ENCODE measurements at regions not wholly inside any gene's neighbourhood (a gene's known extent, or its start where the extent isn't known, plus 50 kb on each side); places are given as distances from the start of the nearest gene placed in this dataset.
"Not testable (repeated sequence)": the region's sequence is repeated elsewhere in the genome, so short reads cannot be mapped to it uniquely, and the experiment has no call there.

DNA sequence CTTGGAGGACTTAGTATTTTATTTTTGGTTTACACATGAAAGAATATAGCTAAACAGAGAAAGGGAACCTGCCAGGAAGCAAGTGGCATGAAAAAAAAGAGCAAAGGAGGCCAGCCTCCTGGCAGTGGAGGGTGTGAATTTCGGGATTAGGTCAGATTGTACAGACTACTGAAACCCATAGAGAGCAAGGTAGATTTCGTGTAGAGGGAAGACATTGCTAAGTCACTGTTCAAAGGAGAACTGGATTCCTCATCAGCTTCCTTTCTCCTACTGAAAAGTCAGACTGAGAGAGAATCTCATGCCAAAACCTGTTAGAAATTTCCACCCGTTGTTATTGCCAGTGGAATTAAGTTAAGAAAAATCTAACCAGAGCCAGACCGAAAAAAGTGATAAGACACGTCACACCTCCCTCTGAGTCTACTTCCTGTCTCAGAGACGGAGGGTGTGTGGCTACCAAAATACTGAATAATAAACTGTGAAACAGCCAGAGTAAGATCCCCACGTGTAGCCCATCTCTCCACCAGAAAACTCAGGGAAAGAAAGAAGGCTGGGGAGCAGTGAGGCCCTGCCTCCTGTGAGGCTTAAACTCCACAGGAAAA lies 118.8 kb downstream of the SKIDA1 start:
- DNase-seq (ENCODE audit: low read depth): no peak

DNA sequence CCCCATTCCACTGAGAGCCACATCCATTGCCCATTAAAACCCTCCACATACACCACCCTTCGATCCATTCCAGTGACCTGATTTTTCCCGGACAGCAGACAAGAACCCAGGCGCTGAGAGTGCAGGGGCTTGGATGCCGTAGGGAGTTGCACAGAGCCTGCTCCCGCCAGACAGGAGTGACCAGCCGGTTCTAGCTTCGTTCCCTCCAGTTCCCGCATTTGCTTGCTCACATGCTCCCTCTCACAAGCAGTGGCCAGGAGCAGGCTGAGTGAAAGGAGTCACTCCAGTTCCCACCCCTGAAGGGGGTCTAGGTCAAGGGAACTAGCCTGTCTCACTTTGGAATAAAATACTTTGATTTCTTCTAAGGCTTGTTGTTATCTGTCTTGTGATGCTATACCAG lies 119.5 kb downstream of the SKIDA1 start:
- no peak for DNase-seq (ENCODE audit: low read depth)

DNA sequence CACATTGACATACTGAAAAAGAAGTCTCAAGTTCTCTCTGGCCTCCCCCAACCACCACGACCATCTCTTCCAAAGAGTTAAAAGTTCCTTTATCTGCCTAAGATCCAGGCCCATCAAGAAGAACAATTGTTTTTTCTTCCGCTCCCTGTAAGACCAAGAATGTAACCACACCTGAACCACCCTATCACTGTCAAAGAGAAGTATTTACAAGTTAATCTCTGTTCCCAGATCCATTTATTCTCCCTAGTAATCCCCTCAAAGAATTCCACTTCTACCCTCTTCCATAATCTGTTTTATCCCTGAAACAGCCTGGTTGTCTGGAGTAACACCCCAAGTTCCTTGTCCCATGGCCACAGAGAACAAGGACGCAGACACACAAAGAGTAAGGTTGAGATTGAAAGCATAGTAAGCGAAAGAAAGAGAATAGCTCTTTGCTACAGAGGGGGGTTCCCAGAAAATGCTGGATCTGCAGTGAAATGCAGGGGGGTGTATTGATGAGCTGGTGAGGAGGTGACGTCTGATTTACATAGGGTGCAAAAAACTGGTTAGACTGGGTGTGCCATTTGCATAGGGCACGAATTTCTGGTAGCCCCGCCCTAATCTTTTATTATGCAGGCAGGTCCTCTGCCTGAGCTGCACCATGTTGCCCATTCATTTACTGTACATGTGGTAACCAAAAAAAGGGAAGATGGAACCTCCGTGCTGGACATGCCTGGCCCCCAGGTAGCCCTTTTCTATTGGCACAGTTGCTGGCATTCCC lies 122.0 kb downstream of the SKIDA1 start:
- DNase-seq (ENCODE audit: low read depth): no peak

DNA sequence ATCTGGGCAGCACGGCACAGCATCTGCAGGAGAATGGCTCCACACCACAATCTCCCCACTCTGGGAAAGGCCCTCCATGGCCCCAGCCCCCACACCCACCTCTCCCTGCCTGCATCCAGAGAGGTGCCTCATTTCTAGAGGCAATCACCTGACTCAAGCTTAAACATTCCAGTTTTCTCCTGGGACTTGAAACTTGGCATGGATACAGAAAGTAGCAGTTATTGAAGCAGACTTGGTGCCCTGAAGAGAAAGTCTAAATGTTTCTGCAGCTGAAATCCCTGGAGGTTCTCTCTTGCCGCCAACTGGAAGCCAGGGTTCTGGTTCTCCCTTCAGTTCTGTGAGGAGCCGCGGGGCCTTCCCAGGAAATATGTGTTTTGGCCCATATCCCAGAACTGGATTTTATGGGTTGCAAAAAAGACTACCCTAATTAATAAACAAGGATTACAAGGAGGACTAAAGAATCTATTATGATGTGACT lies 122.8 kb downstream of the SKIDA1 start:
- DNase-seq (ENCODE audit: low read depth): no peak

DNA sequence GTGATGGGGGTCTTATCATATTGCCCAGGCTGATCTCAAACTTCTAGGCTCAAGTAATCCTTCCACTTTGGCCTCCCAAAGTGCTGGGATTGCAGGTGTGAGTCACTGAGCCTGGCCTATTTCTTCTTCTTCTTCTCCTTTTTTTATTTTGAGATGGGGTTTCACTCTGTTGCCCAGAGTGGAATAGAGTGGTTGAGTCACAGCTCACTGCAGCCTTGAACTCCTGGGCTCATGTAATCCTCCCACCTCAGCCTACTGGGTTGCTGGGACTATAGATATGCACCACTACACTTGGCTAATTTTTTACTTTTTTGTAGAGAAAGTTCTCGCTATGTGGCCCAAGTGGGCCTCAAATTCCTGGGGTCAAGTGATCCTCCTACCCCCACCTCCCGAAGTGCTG lies 124.3 kb downstream of the SKIDA1 start:
- no peak for DNase-seq (ENCODE audit: low read depth)

DNA sequence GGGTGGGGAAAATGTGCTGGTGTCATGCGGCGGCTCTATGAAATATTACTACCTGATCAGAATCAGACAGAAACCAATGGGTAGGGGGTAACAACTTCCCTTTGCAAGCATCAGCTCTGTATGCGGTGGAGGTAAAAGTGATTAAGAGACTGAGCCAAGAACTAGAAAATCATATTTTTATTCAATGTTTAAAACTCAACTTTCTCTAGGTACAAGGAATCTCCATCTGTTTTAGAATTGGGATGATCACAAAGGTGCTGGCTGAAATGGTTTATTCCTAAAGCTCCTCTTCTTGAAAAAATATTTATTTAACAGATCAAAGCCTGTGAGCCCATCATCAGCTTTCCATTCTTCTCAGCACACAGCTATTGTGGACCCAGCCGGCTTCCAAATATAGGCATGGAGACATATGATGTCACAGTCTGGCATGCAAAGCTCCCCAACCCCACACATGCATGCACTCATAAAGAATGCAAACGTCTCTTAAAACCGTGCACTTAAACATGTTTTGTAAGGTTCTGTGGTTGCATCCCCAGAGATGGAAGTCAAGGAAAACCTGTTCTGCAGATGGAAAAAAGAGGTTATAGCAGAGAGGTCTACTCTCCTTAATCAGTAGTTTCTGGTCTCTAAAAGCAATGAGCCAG lies 126.0 kb downstream of the SKIDA1 start:
- DNase-seq (ENCODE audit: low read depth): no peak

DNA sequence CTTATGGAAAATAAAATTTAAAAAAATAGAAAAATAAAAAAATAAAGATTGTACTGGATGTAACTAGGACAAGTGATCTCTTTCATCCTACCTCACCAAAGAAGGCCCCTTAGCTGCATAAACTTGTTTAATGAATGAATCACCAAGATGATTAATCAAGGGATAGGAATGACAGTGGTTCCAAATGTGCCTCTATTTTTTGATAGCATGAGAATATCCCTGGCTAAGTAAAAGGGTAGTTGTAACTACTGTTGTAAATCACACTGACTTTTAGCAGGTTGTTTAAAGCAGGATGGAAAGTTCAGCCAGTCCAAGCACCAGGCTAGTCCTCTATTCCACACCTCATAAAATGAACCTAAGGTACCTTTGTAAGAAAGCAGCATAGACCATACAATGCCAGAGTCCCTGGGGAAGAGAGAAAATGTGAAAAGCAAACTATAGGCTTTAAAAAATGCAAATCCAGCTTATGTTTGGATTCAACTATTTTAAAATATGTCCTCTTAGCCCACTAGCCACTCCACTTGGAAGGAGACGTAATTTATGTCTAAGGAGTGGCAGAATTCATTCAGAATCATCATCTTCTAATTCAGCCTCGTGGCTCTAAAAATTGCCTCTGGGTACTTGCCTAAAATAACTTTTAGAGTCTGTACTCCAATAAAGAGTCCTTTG lies 126.8 kb downstream of the SKIDA1 start:
- DNase-seq (ENCODE audit: low read depth): no peak

DNA sequence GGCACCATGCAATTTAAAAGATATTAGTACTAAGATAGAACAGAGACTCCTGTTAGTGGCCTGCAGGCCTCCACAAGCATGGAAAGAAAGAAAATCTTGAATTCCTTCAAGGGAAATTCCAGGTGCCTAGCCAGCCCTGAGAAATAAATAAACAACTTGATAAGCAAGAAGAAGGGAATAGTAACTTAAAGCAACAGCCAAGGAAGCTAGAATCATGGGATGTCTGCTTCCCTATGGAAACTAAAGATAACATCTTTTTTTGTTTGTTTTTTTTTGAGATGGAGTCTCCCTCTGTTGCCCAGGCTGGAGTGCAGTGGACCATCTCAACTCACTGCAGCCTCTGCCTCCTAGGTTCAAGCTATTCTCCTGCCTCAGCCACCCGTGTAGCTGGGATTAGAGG lies 128.6 kb downstream of the SKIDA1 start:
- no peak for DNase-seq (ENCODE audit: low read depth)

DNA sequence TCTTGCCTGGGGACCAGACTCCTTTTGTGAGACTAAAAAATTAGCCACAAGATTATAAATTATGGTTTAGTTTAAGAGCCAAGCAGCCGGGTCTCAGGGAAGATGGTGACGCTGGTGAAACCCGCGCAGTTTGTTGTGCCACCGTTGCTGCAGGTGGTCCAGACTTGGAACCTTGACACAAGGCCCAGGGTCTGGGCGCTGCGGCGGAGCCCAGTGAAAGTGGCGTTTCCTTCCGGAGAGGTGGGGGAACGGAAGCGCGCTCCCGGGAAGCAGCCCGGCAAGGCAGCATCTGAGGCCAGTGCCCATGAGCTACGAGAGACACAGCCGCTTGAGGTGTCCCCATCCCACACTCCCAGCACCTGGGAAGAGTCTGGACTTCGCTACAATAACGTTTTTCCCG lies 131.6 kb downstream of the SKIDA1 start:
- DNase-seq (ENCODE audit: low read depth): no peak

DNA sequence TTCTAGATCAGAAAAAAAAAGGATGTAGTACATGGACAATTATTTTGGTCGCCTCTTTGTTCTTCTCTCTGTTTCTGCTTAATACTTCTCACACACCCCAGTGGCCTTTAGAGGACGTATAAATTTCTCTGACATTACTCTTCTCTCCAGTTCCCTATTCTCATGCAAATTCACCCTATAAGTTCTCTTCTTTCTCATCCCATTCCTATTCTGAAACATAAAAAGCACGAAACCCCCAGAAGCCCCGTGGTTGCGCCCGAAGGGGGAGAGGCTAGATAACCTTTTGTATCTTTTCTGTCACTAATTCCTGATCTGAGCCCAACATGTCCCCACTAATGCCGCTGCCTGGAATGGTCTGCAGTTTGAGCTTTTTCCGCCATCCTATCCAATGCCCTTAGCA lies 136.9 kb downstream of the SKIDA1 start:
- DNase-seq (ENCODE audit: low read depth): no peak

DNA sequence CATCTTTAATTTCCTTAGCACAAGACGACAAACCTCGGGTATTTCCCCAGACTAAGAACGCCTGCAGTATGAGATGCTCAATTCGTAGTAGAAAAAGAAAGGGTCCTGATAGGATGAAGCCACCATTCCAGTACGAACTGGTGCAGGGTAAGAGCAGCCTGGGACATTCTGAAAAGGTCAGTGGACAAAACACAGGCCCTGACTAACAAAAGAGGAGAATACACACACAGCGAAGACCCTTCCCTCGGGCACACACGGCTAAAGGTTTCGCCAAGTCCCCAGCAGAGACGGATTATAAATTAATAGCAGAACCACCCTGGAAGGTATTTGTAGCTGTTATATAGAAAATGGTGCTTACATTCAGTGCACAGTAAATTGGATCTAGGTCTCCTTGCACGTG lies 137.6 kb downstream of the SKIDA1 start:
- DNase-seq (ENCODE audit: low read depth): no peak

DNA sequence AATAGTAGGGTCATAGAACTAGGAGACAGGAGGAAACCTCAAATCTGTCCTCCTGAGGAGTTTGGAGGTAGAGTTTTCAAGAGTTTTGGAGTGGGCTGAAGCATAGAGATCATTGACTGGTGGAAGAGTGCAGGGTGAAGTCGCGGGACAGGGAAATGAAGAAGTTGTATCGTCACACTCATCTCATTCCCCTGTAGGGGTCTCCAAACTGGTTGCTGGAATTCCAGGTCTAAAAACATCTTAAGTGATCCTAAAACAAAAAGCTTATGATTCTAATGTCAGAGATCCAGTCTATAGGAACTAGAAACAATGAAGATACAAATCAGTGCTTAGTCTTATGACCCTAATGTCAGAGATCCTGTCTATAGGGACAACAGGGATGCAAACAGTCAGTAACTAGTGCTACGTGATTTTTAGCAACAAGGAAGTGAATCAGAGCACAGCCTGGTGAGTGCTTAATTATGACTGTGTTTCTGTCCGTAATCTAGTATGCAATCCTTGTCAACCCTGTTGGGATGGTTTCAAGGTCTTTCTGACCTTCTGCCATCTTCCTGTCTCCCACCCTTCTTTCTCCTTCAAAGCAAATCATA lies 139.4 kb downstream of the SKIDA1 start:
- no peak for DNase-seq (ENCODE audit: low read depth)

DNA sequence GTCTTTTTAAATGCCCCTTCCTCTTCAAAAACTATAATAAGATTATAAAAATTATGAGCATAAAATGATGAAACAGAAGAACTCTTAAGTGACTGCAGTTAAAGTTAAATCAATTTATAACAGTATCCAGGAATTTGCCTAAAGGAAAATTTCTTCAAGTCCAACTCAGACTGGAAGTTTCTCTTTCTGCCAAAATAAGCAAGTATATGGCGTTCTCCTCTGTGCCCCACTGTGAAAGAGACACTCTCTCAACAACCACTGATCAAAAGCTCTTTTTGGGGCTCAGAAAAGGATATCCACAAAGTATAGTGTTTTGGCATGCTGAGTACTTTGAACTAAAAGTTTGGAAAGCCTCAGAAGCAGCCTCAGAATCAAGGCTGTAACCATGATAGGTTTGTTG lies 139.9 kb downstream of the SKIDA1 start:
- no peak for DNase-seq (ENCODE audit: low read depth)

DNA sequence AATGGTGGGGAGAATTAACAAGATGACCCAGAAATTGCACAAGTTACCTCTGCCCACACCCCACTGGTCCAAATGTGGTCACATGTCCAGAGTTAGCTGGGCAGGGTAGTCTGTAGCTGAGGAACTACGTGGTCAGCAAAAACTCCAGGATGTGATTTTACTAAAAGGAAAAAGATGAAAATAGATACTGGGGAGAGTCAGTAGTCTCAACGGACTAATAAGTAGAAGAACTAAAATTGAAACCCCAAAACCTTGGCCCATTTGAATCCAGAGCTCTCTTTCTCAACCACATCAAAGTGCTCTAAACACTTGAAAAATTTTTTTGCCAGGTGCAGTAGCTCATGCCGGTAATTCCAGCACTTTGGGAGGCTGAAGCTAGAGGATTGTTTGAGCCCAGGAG lies 146.3 kb downstream of the SKIDA1 start:
- DNase-seq (ENCODE audit: low read depth): no peak

DNA sequence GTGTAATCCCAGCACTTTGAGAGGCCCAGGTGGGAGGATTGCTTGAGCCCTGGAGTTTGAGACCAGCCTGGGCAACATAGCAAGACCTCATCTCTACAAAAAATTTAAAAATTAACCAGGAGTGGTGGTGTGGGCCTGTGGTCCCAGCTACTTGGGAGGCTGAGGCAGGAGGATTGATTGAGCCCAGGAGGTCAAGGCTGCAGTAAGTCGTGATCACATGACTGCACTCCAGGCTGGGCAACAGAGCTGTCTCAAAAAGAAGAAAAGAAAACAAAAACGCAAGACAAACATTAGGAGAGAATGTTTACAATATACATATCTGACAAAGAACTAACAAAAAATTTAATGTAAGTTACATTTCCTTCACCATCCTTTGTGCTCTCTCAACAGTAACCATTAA lies 150.2 kb downstream of the SKIDA1 start:
- DNase-seq (ENCODE audit: low read depth): not testable (repeated sequence)

DNA sequence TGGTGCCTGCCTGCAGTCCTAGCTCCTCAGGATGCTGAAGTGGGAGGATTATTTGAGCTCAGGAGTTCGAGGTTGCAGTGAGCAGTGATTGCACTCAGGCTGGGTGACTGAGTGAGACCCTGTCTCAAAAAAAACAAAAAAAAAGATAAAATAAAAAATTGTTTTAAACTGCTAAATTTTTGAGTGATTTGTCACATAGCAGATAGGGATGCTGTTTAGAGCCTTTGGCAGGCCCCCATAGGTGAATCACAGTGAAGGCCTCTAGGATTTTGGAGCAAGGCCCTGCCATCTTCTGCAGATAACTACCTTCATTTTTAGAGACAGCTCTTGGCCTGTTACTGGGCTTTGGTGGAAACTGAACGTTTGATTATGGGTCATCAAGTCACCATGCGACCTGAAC lies 151.6 kb downstream of the SKIDA1 start:
- DNase-seq (ENCODE audit: low read depth): not testable (repeated sequence)

DNA sequence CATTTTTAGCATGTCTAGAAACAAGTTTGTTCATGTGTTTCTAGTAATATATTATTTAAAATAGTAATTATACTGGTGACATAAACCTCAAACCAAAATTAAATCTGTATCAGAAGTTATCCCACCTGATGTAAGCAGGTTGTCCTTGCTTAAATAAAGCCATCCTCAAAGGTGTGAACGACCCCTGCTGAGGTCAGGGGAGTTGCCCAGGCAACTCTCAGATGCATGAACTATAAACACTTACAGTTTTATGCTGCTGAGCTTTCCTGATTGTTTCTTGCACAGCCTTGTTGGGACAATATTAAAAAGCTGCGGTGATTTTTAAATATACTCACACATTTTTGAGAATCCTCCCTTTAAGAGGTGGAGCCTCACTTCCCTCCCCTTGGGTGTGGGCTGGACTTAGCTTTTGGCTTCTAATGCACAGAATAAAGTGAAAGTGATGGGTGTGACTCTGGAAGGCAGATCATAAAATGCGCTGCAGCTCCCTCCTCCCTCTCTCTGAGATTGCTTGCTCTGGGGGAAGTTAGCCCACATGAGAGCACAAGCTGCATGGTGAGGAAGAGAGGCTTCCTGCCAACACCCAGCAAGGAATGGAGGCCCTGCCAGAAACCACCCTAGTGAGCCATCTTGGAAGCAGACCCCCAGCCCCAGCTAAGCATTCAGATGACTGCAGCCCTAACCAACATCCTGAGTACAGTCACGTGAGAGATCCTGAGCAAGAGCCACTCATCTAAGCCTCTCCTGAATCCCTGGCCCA lies 152.7 kb downstream of the SKIDA1 start:
- DNase-seq (ENCODE audit: low read depth): peak; percentile 3

DNA sequence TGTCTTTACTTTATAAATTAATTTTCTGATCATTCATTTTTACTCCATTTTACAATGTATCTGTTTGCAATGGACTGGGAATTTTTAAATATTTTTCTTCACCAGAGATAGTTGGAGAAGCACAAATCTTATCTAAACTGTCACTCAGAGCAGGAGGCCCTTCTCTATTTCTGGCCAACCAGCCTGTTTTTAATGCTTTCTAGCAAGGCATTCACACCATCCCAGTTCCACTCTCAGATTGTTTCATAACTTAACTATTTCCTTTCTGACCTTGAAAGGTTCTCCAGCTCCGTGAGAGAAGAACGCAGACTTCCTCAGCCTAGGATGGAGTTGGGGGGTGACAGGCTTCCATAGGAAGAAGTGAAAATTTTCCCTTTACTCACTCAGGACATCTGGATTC lies 155.8 kb downstream of the SKIDA1 start:
- DNase-seq (ENCODE audit: low read depth): no peak

DNA sequence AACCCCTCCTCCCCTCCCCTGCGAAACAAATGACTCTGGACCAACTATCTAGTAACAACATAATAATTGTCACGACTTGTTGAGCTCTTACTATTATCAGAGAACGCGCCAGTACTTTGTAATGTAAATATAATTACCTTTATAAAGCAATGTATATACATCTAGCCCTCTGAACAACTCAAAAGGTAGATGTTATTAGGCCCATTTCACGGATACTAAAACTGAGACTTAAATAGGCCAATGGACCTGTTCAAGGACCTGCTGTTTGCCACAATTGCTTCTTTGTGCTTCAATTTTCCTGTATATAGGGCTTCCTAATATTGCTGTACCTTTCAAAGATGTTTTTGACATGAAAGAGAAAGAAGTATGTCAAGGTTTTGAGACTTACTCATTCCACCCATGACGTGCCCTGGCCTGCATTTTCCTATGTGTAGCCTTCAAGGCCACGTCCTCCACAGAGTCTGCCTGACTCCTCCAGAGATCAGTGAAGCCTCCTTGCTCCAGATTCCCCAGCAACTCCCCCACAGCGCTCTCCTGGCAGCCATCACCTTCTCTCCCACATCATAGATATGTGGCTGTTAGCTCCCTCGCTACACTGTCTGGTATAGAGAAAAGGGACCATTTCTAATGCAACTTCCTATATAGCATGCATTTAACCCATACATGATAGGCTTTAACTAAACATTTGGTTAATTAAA lies 156.6 kb downstream of the SKIDA1 start:
- no peak for DNase-seq (ENCODE audit: low read depth)

DNA sequence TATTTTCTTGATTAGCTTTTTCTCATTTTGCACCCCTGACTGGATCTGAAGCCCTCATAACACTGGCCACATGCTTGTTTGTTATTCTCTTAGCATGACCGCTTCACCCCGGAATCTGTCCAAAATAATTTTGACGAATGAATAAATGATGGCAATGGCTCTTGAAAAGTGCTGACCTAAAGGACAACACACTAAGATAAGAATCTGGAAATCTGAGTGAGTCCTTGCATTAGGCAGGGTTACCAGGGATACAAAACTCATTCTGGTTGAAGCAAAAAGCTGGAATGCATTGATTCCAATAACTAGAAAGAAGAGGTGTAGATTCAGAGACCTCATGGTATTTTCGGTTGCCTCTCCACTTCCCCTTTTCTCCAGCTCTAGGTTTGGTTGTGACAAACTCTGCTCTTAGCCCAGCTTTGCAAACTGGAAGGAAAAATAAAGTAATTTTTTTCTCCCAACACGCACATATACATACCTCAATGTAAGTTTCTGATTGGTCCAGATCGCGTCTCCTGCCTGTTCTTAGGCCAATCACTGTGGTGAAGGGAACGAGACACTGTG lies 157.4 kb downstream of the SKIDA1 start:
- no peak for DNase-seq (ENCODE audit: low read depth)

DNA sequence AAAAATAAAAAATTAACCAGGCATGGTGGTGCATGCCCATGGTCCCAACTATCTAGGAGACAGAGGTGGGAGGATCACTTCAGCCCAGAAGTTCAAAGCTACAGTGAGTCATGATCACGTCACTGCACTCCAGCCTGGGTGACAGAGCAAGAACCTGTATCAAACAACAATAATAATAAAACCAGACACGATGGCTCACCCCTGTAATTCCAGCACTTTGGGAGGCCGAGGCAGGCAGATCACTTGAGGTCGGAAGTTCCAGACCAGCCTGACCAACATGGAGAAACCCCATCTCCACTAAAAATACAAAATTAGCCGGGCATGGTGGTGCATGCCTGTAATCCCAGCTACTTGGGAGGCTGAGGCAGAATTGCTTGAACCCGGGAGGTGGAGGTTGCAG lies 159.4 kb downstream of the SKIDA1 start:
- not testable (repeated sequence) for DNase-seq (ENCODE audit: low read depth)
